B cell (primary cell): ENCODE measurements at regions not wholly inside any gene's neighbourhood (a gene's known extent, or its start where the extent isn't known, plus 50 kb on each side); places are given as distances from the start of the nearest gene placed in this dataset.

Experiments
- ATAC-seq: fragments of 200-7000 bp; cut with Tn5 transposase; one replicate; pipeline ENCODE4 v1.10.0; 2021; ENCODE audit warnings: low read depth, mild to moderate bottlenecking, moderate number of reproducible peaks, moderate library complexity
- CTCF ChIA-PET: fragments of 350-600 bp; sonication (Branson Sonifier 250); formaldehyde crosslinking; loops from one replicate; lab custom pipeline; 2021; ENCODE audit warnings: antibody characterized with exemption, inconsistent platforms; lab: Charles Lee
- POLR2A ChIA-PET: fragments of 350-600 bp; sonication (Branson Sonifier 250); formaldehyde crosslinking; loops from one replicate; lab custom pipeline; 2021; ENCODE audit warnings: antibody characterized with exemption; lab: Charles Lee
- DNase-seq: peaks from one replicate; pipeline ENCODE4 v3.0.0; 2013
- H2AFZ ChIP-seq: 2 replicates; pipeline ENCODE4 v1.6.1; 2012; ENCODE audit warnings: mild to moderate bottlenecking, low read depth, low read length; ENCODE audit not compliant: insufficient read depth, poor library complexity, severe bottlenecking
- H3K27ac ChIP-seq, 2 donors: 1 replicate in 1 of 2; 2 replicates in 1 of 2; pipeline ENCODE4 v1.5.1; 2012 to 2013; ENCODE audit warnings: low read length in 2 of 2, mild to moderate bottlenecking in 2 of 2, moderate library complexity in 1 of 2
- H3K27me3 ChIP-seq, 4 experiments: fragments of 200-600 bp in 1 of 4; sonication (generic) in 1 of 4; replicated peaks in 1 of 4; 1 replicate in 2 of 4; 2 replicates in 2 of 4; pipeline versions ENCODE4 v1.6.1 to v1.7.0; 2013 to 2016; ENCODE audit warnings: low read length in 3 of 4, mild to moderate bottlenecking in 2 of 4, mixed read lengths in 1 of 4, moderate library complexity in 1 of 4; ENCODE audit not compliant: insufficient read depth in 4 of 4, control insufficient read depth in 3 of 4; ENCODE audit errors: control extremely low read depth in 1 of 4
- H3K36me3 ChIP-seq, 2 experiments: replicated peaks in 1 of 2; 1 replicate in 1 of 2; 2 replicates in 1 of 2; pipeline versions ENCODE4 v1.6.1 to v1.7.1; 2013; ENCODE audit warnings: low read length in 1 of 2; ENCODE audit not compliant: insufficient read depth in 2 of 2, control insufficient read depth in 1 of 2; ENCODE audit errors: control extremely low read depth in 1 of 2, extremely low read depth in 1 of 2
- H3K4me1 ChIP-seq, 2 donors: fragments of 200-600 bp in 1 of 2; sonication (generic) in 1 of 2; 1 replicate in 1 of 2; 2 replicates in 1 of 2; pipeline versions ENCODE4 v1.5.1 to v1.6.1; 2013 to 2017; ENCODE audit warnings: low read length in 2 of 2; ENCODE audit not compliant: control insufficient read depth in 2 of 2, insufficient read depth in 2 of 2
- H3K4me2 ChIP-seq: replicated peaks from 2 replicates; pipeline ENCODE3; 2012; ENCODE audit warnings: mild to moderate bottlenecking, low read depth, low read length; ENCODE audit not compliant: poor library complexity, severe bottlenecking
- H3K4me3 ChIP-seq, 5 experiments: fragments of 200-600 bp in 1 of 5; sonication (generic) in 1 of 5; 1 replicate in 3 of 5; 2 replicates in 2 of 5; pipeline versions ENCODE4 v1.5.1 to v1.7.0; 2011 to 2016; ENCODE audit warnings: low read length in 4 of 5, mild to moderate bottlenecking in 4 of 5, low read depth in 2 of 5, control low read depth in 1 of 5, moderate library complexity in 1 of 5; ENCODE audit not compliant: insufficient read depth in 1 of 5; ENCODE audit errors: control extremely low read depth in 1 of 5, extremely low read depth in 1 of 5
- H3K79me2 ChIP-seq: fragments of 200-600 bp; sonication (generic); one replicate; pipeline ENCODE4 v1.6.0; 2016; ENCODE audit warnings: low read length; ENCODE audit not compliant: control insufficient read depth, insufficient read depth
- H3K9ac ChIP-seq: fragments of 200-600 bp; sonication (generic); 2 replicates; pipeline ENCODE4 v1.6.1; 2017; ENCODE audit warnings: mild to moderate bottlenecking, low read length, moderate library complexity
- H3K9me3 ChIP-seq, 3 donors: one replicate each; pipeline versions ENCODE4 v1.6.1 to v1.7.1; 2013; ENCODE audit warnings: low read length in 2 of 3; ENCODE audit not compliant: control insufficient read depth in 2 of 3, insufficient read depth in 1 of 3; ENCODE audit errors: control extremely low read depth in 1 of 3
- H4K20me1 ChIP-seq: 2 replicates; pipeline ENCODE4 v1.6.0; 2012; ENCODE audit warnings: mild to moderate bottlenecking, low read length; ENCODE audit not compliant: insufficient read depth, control insufficient read depth, poor library complexity, severe bottlenecking
- H3K27ac Mint-ChIP-seq: one replicate; pipeline ENCODE4 v1.8.0; 2021; ENCODE audit warnings: mixed read lengths
- H3K27me3 Mint-ChIP-seq: one replicate; pipeline ENCODE4 v1.8.0; 2021; ENCODE audit warnings: mixed read lengths
- H3K4me1 Mint-ChIP-seq: one replicate; pipeline ENCODE4 v1.8.0; 2021; ENCODE audit warnings: mixed read lengths
- H3K4me3 Mint-ChIP-seq: one replicate; pipeline ENCODE4 v1.8.0; 2021; ENCODE audit warnings: mixed read lengths
- H3K9me3 Mint-ChIP-seq: one replicate; pipeline ENCODE4 v1.8.0; 2022; ENCODE audit warnings: mixed read lengths; ENCODE audit not compliant: insufficient read depth
- EZH2 ChIP-seq: IDR thresholded peaks from 2 replicates; pipeline ENCODE4 v1.6.1; 2012; ENCODE audit warnings: borderline replicate concordance, low read depth, mild to moderate bottlenecking, moderate library complexity, low read length; ENCODE audit not compliant: insufficient read depth, poor library complexity, severe bottlenecking
- WGBS: methylation state at CpG from one replicate; pipeline ENCODE4 v1.1.5; 2013; ENCODE audit warnings: missing lambda C conversion rate; ENCODE audit not compliant: insufficient coverage; 5-methylcytosine and 5-hydroxymethylcytosine counted together
- intact Hi-C: fragments of 100-400 bp; cut with micrococcal nuclease; formaldehyde crosslinking; loops from one replicate; pipeline ENCODE4 v1.10.0; 2022
- TF ChIP-seq, protein P1 (sequence below): fragments of 200-600 bp; IDR thresholded peaks from one replicate; pipeline ENCODE4 v1.8.0; 2022; ENCODE audit warnings: antibody characterized with exemption, mild to moderate bottlenecking

DNA sequence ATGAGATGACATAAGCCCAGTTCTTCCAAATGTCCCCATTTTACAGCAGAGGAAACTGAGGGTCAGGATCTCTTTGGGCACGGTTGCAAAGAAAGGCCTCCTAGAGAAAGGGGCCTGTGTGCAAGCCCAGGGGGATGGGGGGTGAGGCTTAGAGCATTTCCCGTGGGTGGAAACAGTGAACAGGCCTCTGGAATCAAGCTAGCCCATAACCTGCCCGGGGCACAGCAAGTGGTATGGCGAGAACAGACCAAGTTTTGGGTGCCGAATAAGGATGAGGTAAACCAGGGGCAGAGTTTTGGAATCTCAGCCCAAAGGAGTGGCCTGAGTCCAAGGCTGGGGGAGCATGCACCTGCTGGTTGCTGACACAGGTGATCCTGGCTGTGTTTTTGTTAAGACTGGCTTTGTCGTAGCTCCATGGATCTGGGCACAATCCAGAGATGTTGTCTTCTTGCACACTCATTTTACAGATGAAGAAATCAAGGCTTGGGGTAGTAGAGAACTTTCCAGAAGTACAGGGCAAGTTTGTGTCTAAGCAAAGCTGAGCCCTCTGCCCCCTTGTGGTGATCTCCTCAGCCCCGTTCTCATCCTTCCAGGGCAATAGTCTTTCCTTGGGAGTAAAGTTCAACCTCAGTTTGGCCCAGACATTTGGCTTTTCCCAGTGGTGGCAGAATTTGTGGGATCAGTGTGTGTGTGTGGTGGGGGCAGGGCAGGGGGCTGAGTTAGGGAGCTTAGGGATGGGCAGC is 53.5 kb upstream of the MYEOV start:
- H3K4me1 Mint-ChIP-seq: peaks cover 11% of the 10 kb centered on the region
- Histone ChIP-seq H3K4me3 (no peak overlapping the region), H2AFZ (no peak overlapping the region), H3K27me3 (no peaks in the 10 kb centered on the region), H3K9ac (no peak overlapping the region), H3K27ac (no peak overlapping the region), H3K9me3 (peaks cover 0 to 9% (median 0%) of the 10 kb centered on the region in 3 donors), H3K79me2 (no peaks in the 10 kb centered on the region), H3K4me1 (peaks cover 7 to 9% of the 10 kb centered on the region in 2 donors), H3K36me3 (no peaks in the 10 kb centered on the region), H4K20me1 (no peaks in the 10 kb centered on the region), H3K4me2 (no peak overlapping the region)
- ChIA-PET POLR2A (no interaction called here), CTCF (no interaction called here)
- peaks cover 7% of the 10 kb centered on the region for H3K27me3 Mint-ChIP-seq
- no peak for ATAC-seq
- 92% methylated on average over 7 of the region's 7 CpGs for WGBS
- intact Hi-C loops: no loop called here
- no peak overlapping the region for H3K4me3 Mint-ChIP-seq
- DNase-seq: no peak
- H3K27ac Mint-ChIP-seq: no peak overlapping the region
- no peak for TF ChIP-seq EZH2
- TF ChIP-seq, protein P1, sequence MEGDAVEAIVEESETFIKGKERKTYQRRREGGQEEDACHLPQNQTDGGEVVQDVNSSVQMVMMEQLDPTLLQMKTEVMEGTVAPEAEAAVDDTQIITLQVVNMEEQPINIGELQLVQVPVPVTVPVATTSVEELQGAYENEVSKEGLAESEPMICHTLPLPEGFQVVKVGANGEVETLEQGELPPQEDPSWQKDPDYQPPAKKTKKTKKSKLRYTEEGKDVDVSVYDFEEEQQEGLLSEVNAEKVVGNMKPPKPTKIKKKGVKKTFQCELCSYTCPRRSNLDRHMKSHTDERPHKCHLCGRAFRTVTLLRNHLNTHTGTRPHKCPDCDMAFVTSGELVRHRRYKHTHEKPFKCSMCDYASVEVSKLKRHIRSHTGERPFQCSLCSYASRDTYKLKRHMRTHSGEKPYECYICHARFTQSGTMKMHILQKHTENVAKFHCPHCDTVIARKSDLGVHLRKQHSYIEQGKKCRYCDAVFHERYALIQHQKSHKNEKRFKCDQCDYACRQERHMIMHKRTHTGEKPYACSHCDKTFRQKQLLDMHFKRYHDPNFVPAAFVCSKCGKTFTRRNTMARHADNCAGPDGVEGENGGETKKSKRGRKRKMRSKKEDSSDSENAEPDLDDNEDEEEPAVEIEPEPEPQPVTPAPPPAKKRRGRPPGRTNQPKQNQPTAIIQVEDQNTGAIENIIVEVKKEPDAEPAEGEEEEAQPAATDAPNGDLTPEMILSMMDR: no peak
- H3K9me3 Mint-ChIP-seq: no peaks in the 10 kb centered on the region

DNA sequence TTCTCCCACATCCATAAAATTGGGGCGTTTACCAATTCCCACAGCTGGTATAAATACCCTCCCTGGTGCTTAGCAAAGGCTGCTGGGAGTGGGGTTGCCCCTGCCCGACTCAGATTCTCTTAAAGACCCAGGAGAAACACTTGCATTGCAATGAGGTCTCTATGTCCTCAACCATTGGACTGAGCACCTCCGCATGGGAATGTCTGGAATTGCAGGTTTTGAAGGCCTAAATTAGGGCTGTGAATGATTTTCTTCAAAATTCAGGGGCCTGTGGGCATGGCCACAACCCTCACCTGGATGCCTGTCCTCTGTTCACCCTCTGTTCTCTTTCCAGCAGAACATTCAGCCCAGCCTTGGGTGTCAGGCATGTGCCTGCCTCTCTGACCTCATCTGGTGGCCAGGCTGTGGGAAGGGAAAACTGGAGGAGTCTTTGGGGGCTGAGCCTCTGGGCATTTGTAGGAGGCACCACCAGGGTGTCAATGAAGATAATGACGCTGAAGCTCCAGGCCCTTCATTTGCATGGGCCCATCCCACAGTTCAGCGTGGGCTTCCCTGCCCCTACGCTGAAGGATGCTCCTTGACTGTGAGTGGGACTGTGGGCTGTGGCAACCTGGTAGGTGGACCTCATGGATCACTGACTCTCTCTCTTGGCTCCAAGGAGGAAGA is 52.7 kb upstream of the MYEOV start:
- Mint-ChIP-seq H3K4me3 (no peak overlapping the region), H3K9me3 (no peaks in the 10 kb centered on the region), H3K4me1 (peaks cover 11% of the 10 kb centered on the region), H3K27me3 (peaks cover 5% of the 10 kb centered on the region), H3K27ac (no peak overlapping the region)
- H3K4me2 ChIP-seq: no peak overlapping the region
- H3K27me3 ChIP-seq: no peaks in the 10 kb centered on the region
- H3K36me3 ChIP-seq: no peaks in the 10 kb centered on the region
- no peak for ATAC-seq
- H3K4me1 ChIP-seq: peaks cover 7 to 9% of the 10 kb centered on the region in 2 donors
- H3K9me3 ChIP-seq: peaks cover 0 to 9% (median 0%) of the 10 kb centered on the region in 3 donors
- WGBS: 97% methylated on average over 3 of the region's 6 CpGs
- no peaks in the 10 kb centered on the region for H4K20me1 ChIP-seq
- H3K9ac ChIP-seq: no peak overlapping the region
- no peak overlapping the region for H2AFZ ChIP-seq
- H3K79me2 ChIP-seq: no peaks in the 10 kb centered on the region
- DNase-seq: no peak
- H3K27ac ChIP-seq: no peak overlapping the region
- POLR2A ChIA-PET: no interaction called here
- no peak overlapping the region for H3K4me3 ChIP-seq
- TF ChIP-seq EZH2: no peak
- TF ChIP-seq, protein P1: no peak
- CTCF ChIA-PET: no interaction called here
- intact Hi-C loops: no loop called here
